ENCODE measurements at regions not wholly inside any gene's neighbourhood (a gene's known extent, or its start where the extent isn't known, plus 50 kb on each side); places are given as distances from the start of the nearest gene placed in this dataset.

- no peak overlapping the region for H3K27ac ChIP-seq
- TF ChIP-seq ZFX (IDR thresholded peaks at IDR 0.05), result no peak
- no peak for TF ChIP-seq CTCF (conservative IDR thresholded peaks at IDR 0.05)
Measured at GRCh38 chr7:69038915-69039314, 559.4 kb upstream of the AUTS2 start.

GRCh38 chr7:69042138-69042537 lies 556.1 kb upstream of the AUTS2 start:
- TF ChIP-seq CTCF (conservative IDR thresholded peaks at IDR 0.05) (no peak), ZFX (IDR thresholded peaks at IDR 0.05) (no peak)
- no peak overlapping the region for H3K27ac ChIP-seq

- no peak for TF ChIP-seq CTCF (conservative IDR thresholded peaks at IDR 0.05)
- no peak for TF ChIP-seq ZFX (IDR thresholded peaks at IDR 0.05)
- no peak overlapping the region for H3K27ac ChIP-seq
Measured at GRCh38 chr7:69047151-69047754, 551.0 kb upstream of the AUTS2 start.

GRCh38 chr7:69049326-69049725 lies 548.9 kb upstream of the AUTS2 start:
- no peak overlapping the region for H3K27ac ChIP-seq
- no peak for TF ChIP-seq CTCF (conservative IDR thresholded peaks at IDR 0.05)
- no peak for TF ChIP-seq ZFX (IDR thresholded peaks at IDR 0.05)

- TF ChIP-seq CTCF (conservative IDR thresholded peaks at IDR 0.05) (no peak), ZFX (IDR thresholded peaks at IDR 0.05) (no peak)
- no peak overlapping the region for H3K27ac ChIP-seq
Measured at GRCh38 chr7:69052447-69052846, 545.8 kb upstream of the AUTS2 start.

- no peak for TF ChIP-seq CTCF (conservative IDR thresholded peaks at IDR 0.05)
- no peak for TF ChIP-seq ZFX (IDR thresholded peaks at IDR 0.05)
- no peak overlapping the region for H3K27ac ChIP-seq
Measured at GRCh38 chr7:69060516-69060915, 537.8 kb upstream of the AUTS2 start.

- TF ChIP-seq CTCF (conservative IDR thresholded peaks at IDR 0.05), result no peak
- TF ChIP-seq ZFX (IDR thresholded peaks at IDR 0.05), result no peak
- no peak overlapping the region for H3K27ac ChIP-seq
Measured at GRCh38 chr7:69062020-69062765, 536.1 kb upstream of the AUTS2 start.

Data from C4-2B (cell line).